Erythroblast (primary cell): ENCODE measurements at regions not wholly inside any gene's neighbourhood (a gene's known extent, or its start where the extent isn't known, plus 50 kb on each side); places are given as distances from the start of the nearest gene placed in this dataset.

Experiments
- GATA1 ChIP-seq: IDR thresholded peaks from 2 replicates; pipeline ENCODE4 v1.6.1; 2011; ENCODE audit warnings: low read depth, mild to moderate bottlenecking, control low read depth, low read length, moderate library complexity
- POLR2A ChIP-seq: IDR thresholded peaks from 2 replicates; pipeline ENCODE4 v1.6.1; 2011; ENCODE audit warnings: mild to moderate bottlenecking, low read length

- no peak for TF ChIP-seq POLR2A
- TF ChIP-seq GATA1, result no peak
These were observed 99.8 kb upstream of the CAMK1G start for GRCh38 chr1:209483691-209484090.
